ENCODE measurements at regions not wholly inside any gene's neighbourhood (a gene's known extent, or its start where the extent isn't known, plus 50 kb on each side); places are given as distances from the start of the nearest gene placed in this dataset.
"Not testable (repeated sequence)": the region's sequence is repeated elsewhere in the genome, so short reads cannot be mapped to it uniquely, and the experiment has no call there.

DNA sequence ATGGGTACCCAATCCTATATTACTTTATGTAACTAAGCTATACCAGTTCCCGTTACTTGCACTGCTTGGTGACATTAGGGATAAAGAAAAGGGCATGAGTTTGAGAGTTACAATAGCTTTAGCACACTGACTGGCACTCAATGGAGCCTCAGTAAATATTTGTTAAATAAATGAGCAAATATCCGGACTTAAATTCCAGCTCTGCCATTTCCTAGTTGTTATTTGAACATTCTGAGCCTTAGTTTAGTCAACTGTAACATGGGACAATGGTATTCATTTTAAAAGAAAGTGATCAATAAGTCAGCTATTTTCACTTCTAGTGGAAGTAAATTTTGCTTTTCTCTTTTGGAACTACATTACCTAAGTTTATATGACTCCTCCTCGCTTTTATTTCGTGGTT is 198.7 kb downstream of the ZC3H11B start:
- ATAC-seq: no peak

DNA sequence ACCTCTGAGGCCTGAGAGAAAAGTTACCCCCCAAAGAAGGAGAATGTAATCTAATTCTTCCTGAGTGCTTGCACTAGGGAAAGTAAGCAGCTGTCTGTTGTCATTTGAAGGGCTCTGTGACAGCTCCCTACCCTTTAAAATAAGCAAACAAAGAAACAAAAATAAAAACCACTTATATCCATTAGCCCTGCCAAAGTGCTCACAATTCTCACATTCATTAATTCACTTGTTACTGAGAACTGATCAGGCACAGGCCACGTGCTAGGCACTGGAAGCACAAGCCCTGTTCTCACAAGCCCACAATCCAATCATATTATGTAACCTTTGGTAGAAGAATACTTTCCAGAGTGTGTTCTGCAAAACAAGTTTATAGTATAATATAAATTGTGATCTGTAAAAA is 199.4 kb downstream of the ZC3H11B start:
- DNase-seq (no peak), ATAC-seq (no peak)
- intact Hi-C loops (cut with DNase I): no loop called here
- Histone ChIP-seq H3K27ac (no peak overlapping the region), H3K9me3 (no peaks in the 10 kb centered on the region), H3K27me3 (no peaks in the 10 kb centered on the region), H3K4me1 (no peaks in the 10 kb centered on the region), H3K4me3 (no peak overlapping the region), H3K36me3 (no peaks in the 10 kb centered on the region)
- WGBS (ENCODE audit: insufficient coverage, low coverage, low lambda C conversion rate, missing lambda C conversion rate): 64% methylated on average over 1 of the region's 1 CpG
- TF ChIP-seq POLR2A (IDR thresholded peaks at IDR 0.05) (no peak), CTCF (IDR thresholded peaks at IDR 0.05) (no peak)

More for the DNA sequence above, 198.7 kb downstream of the ZC3H11B start:
- Histone ChIP-seq H3K27me3 (no peaks in the 10 kb centered on the region), H3K4me1 (no peaks in the 10 kb centered on the region), H3K36me3 (no peaks in the 10 kb centered on the region), H3K27ac (no peak overlapping the region), H3K9me3 (no peaks in the 10 kb centered on the region), H3K4me3 (no peak overlapping the region)
- 61% methylated on average over 4 of the region's 4 CpGs for WGBS (ENCODE audit: insufficient coverage, low coverage, low lambda C conversion rate, missing lambda C conversion rate)
- no peak for DNase-seq
- intact Hi-C loops (cut with DNase I): no loop called here
- TF ChIP-seq CTCF (IDR thresholded peaks at IDR 0.05) (no peak), POLR2A (IDR thresholded peaks at IDR 0.05) (no peak)

- H3K4me3 ChIP-seq: no peak overlapping the region
- H3K36me3 ChIP-seq: no peaks in the 10 kb centered on the region
- no peak for DNase-seq
- ATAC-seq: no peak
- intact Hi-C loops (cut with DNase I): no loop called here
- H3K27ac ChIP-seq: no peak overlapping the region
- no peaks in the 10 kb centered on the region for H3K27me3 ChIP-seq
- no peaks in the 10 kb centered on the region for H3K4me1 ChIP-seq
- no peak for TF ChIP-seq POLR2A (IDR thresholded peaks at IDR 0.05)
- TF ChIP-seq CTCF (IDR thresholded peaks at IDR 0.05): no peak
- 81% methylated on average over 3 of the region's 3 CpGs for WGBS (ENCODE audit: insufficient coverage, low coverage, low lambda C conversion rate, missing lambda C conversion rate)
- no peaks in the 10 kb centered on the region for H3K9me3 ChIP-seq
These were observed 200.1 kb downstream of the ZC3H11B start for GRCh38 chr1:219412772-219413171.

GRCh38 chr1:219410721-219411120 is 202.2 kb downstream of the ZC3H11B start:
- no CpG with 5 or more reads among the region's 22 CpGs for WGBS (ENCODE audit: insufficient coverage, low coverage, low lambda C conversion rate, missing lambda C conversion rate)
- H3K27me3 ChIP-seq; DNase-seq; ATAC-seq; H3K27ac ChIP-seq; H3K4me3 ChIP-seq; intact Hi-C loops (cut with DNase I); H3K36me3 ChIP-seq; H3K9me3 ChIP-seq; H3K4me1 ChIP-seq: not testable (repeated sequence)

DNA sequence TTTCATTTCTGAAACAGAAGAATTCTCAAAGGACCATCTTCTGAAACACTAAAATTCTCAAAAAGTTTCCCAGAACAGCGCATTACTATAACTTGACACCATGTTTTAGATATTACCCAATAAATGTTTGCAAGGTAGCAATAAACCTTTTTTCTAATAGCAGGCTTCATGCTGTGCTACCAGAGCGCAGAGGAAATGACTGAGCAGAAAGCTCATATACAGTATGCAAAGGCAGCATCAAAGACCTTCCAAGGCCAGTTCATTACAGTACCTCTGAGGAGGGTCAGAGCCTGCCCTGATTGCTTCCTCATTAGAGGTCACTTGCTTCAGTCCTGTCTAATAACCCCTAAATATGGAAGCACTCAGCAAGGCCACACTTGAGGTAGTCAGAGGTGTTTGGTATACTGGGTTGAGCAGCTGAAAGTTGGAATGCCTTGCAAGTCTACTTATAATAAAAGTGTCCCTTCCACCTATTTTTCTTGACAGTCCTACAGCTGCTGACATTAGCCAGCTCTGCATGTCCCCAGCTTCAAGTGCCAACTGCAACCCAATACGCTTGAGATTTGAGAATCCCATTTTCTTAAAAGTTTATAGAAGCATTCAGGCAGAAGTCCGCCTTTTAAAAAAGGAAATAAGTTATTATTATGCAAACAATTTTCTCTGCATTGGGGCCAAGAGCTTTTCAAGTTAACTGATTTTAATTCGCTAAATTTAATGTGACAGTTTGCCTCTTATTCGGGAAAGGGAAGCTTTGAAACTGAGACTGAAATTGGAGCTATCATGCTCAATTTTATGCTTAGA is 207.2 kb downstream of the ZC3H11B start:
- Histone ChIP-seq H3K36me3 (no peaks in the 10 kb centered on the region), H3K4me3 (no peak overlapping the region), H3K4me1 (no peaks in the 10 kb centered on the region), H3K27ac (no peak overlapping the region), H3K9me3 (no peaks in the 10 kb centered on the region), H3K27me3 (no peaks in the 10 kb centered on the region)
- 90% methylated on average over 6 of the region's 6 CpGs for WGBS (ENCODE audit: insufficient coverage, low coverage, low lambda C conversion rate, missing lambda C conversion rate)
- TF ChIP-seq POLR2A (IDR thresholded peaks at IDR 0.05): no peak
- TF ChIP-seq CTCF (IDR thresholded peaks at IDR 0.05): no peak
- ATAC-seq (no peak), DNase-seq (no peak)
- intact Hi-C loops (cut with DNase I): no loop called here
